ENCODE measurements at regions not wholly inside any gene's neighbourhood (a gene's known extent, or its start where the extent isn't known, plus 50 kb on each side); places are given as distances from the start of the nearest gene placed in this dataset.
A peak's percentile ranks its signal among the peaks of the same experiment; 100 is the strongest.
"Not testable (repeated sequence)": the region's sequence is repeated elsewhere in the genome, so short reads cannot be mapped to it uniquely, and the experiment has no call there.

DNA sequence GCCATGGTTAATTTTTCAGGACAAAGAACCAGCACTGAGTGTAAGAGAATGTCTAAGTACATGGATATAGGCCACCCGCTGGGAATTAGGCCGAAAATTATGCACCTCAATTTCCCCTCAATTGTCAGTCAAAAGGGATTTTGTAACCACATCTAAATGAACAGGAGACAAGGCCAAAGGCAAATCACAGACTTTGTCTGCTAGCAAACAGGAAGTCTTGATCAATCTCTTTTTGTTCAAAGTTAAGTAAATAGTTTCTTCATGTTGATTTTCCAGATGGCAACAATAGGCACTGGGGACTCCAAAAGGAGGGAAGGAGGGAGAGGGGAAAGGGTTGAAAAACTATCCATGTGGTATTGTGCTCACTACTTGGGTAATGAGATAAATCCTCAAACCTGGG lies 276.0 kb downstream of the COG6 start:
- H3K27me3 ChIP-seq: no peaks in the 10 kb centered on the region
- intact Hi-C loops (cut with DNase I; ENCODE audit: low total_unique reads): no loop called here
- TF ChIP-seq POLR2A (IDR thresholded peaks at IDR 0.05): no peak
- TF ChIP-seq, protein P1, sequence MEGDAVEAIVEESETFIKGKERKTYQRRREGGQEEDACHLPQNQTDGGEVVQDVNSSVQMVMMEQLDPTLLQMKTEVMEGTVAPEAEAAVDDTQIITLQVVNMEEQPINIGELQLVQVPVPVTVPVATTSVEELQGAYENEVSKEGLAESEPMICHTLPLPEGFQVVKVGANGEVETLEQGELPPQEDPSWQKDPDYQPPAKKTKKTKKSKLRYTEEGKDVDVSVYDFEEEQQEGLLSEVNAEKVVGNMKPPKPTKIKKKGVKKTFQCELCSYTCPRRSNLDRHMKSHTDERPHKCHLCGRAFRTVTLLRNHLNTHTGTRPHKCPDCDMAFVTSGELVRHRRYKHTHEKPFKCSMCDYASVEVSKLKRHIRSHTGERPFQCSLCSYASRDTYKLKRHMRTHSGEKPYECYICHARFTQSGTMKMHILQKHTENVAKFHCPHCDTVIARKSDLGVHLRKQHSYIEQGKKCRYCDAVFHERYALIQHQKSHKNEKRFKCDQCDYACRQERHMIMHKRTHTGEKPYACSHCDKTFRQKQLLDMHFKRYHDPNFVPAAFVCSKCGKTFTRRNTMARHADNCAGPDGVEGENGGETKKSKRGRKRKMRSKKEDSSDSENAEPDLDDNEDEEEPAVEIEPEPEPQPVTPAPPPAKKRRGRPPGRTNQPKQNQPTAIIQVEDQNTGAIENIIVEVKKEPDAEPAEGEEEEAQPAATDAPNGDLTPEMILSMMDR (IDR thresholded peaks at IDR 0.05): no peak
- WGBS, 2 donors: 95% methylated on average over 2 of the region's 2 CpGs
- no peak for DNase-seq
- H3K4me1 ChIP-seq: no peaks in the 10 kb centered on the region
- no peaks in the 10 kb centered on the region for H3K36me3 ChIP-seq (ENCODE audit: low read depth, missing control alignments)
- no peak overlapping the region for H3K27ac ChIP-seq
- no peaks in the 10 kb centered on the region for H3K9me3 ChIP-seq
- no peak overlapping the region for H3K4me3 ChIP-seq

DNA sequence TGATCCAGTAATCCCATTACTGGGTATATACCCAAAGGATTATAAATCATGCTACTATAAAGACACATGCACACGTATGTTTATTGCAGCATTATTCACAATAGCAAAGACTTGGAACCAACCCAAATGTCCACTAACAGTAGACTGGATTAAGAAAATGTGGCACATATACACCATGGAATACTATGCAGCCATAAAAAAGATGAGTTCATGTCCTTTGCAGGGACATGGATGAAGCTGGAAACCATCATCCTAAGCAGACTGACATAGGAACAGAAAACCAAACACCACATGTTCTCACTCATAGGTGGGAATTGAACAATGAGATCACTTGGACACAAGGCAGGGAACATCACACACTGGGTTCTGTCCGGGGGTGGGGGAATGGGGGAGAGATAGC lies 277.1 kb downstream of the COG6 start:
- H3K4me1 ChIP-seq; H3K9me3 ChIP-seq; H3K27me3 ChIP-seq; H3K4me3 ChIP-seq; H3K27ac ChIP-seq; H3K36me3 ChIP-seq (ENCODE audit: low read depth, missing control alignments); intact Hi-C loops (cut with DNase I; ENCODE audit: low total_unique reads); DNase-seq: not testable (repeated sequence)
- WGBS, 2 donors: 70 to 88% methylated on average over 2 of the region's 2 CpGs

DNA sequence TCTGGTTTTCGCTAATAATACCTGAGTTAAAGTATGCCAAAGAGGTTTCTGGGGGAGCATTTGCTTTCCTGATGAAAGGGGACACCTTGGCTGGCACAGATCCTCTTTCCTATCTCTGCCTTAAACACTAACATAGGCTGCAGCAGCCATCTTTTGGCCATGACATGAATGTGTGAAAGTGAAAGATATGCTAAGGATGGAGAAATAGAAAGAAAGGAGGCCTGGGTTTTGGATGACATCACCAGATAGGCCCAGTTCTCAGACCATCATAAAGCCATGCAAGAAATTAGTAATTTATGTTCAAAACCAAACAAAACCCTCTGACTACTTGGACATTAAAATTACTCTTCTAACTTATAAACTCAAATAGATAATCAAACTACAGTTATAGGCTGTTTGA lies 279.7 kb downstream of the COG6 start:
- Histone ChIP-seq H3K27me3 (no peaks in the 10 kb centered on the region), H3K9me3 (no peaks in the 10 kb centered on the region), H3K4me1 (no peaks in the 10 kb centered on the region), H3K4me3 (no peak overlapping the region), H3K36me3 (ENCODE audit: low read depth, missing control alignments) (no peaks in the 10 kb centered on the region), H3K27ac (no peak overlapping the region)
- intact Hi-C loops (cut with DNase I; ENCODE audit: low total_unique reads): no loop called here
- no peak for DNase-seq
- TF ChIP-seq, protein P1 (IDR thresholded peaks at IDR 0.05): no peak
- no peak for TF ChIP-seq POLR2A (IDR thresholded peaks at IDR 0.05)
- WGBS, 2 donors: 54 to 92% methylated on average over 1 of the region's 1 CpG

DNA sequence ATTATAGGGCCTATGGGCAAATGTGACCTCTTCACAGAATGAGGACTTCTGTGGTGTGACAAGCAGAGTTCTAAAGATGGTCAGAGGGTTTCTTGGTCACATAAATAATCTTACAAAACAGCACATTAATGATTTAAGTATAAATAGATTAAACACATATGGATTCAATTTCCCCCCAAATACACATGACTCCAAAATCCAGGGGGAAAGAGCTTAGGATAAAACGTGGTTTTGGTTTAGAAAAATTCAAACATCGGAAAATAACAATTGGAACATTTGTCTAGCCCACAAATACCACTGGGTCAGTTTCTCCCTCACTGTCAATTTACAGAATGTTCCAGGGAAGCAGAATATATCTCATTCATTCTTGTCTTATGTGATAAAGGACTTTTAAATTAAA lies 283.1 kb downstream of the COG6 start:
- H3K36me3 ChIP-seq (ENCODE audit: low read depth, missing control alignments): no peaks in the 10 kb centered on the region
- no peak overlapping the region for H3K4me3 ChIP-seq
- H3K4me1 ChIP-seq: no peaks in the 10 kb centered on the region
- no peak for DNase-seq
- no peaks in the 10 kb centered on the region for H3K27me3 ChIP-seq
- WGBS, 2 donors: 83 to 96% methylated on average over 2 of the region's 2 CpGs
- intact Hi-C loops (cut with DNase I; ENCODE audit: low total_unique reads): no loop called here
- H3K9me3 ChIP-seq: no peaks in the 10 kb centered on the region
- H3K27ac ChIP-seq: no peak overlapping the region
- no peak for TF ChIP-seq POLR2A (IDR thresholded peaks at IDR 0.05)
- TF ChIP-seq, protein P1 (IDR thresholded peaks at IDR 0.05): no peak

DNA sequence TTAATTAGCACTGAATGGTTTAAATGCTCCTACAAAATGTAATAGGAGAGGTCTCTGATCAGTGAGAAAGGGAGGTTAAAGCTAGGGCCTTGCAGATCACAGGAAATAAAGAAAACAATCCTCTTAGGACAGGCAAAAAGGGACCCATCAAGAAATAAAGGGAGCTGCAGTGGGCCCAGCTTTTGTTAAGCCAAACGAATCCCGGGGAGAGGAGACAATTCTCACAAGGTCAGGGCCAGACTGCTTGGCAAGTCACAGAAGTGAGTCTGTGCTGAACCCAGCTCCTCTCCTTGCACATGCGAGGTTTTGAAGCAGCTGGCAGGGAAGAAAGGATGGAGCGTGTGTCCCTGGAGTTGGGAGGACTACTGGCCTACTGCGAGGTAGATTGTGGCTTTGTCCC lies 285.8 kb downstream of the COG6 start:
- WGBS, 2 donors: 44 to 46% methylated on average over 5 of the region's 5 CpGs
- H3K27ac ChIP-seq: no peak overlapping the region
- peak; percentile 19 for DNase-seq

More for the DNA sequence above, 285.8 kb downstream of the COG6 start:
- no peaks in the 10 kb centered on the region for H3K27me3 ChIP-seq
- intact Hi-C loops (cut with DNase I; ENCODE audit: low total_unique reads): no loop called here
- H3K9me3 ChIP-seq: no peaks in the 10 kb centered on the region
- TF ChIP-seq, protein P1 (IDR thresholded peaks at IDR 0.05): no peak
- no peak for TF ChIP-seq POLR2A (IDR thresholded peaks at IDR 0.05)
- no peak overlapping the region for H3K4me3 ChIP-seq
- H3K36me3 ChIP-seq (ENCODE audit: low read depth, missing control alignments): no peaks in the 10 kb centered on the region
- no peaks in the 10 kb centered on the region for H3K4me1 ChIP-seq
